DND-41 (cell line): ENCODE measurements at regions not wholly inside any gene's neighbourhood (a gene's known extent, or its start where the extent isn't known, plus 50 kb on each side); places are given as distances from the start of the nearest gene placed in this dataset.

ENCODE experiments used
- ATAC-seq: fragments of 200-7000 bp; cut with Tn5 transposase; 3 replicates; pipeline ENCODE4 v1.9.1; 2021; ENCODE audit warnings: low read depth; ENCODE audit not compliant: insufficient read depth
- DNase-seq: peaks from one replicate; pipeline ENCODE4 v3.0.0-alpha.2; 2020
- H2AFZ ChIP-seq: 2 replicates; pipeline ENCODE4 v1.6.0; 2012; ENCODE audit warnings: low read depth, low read length
- H3K27ac ChIP-seq: 2 replicates; pipeline ENCODE4 v1.5.1; 2012; ENCODE audit warnings: low read length, inconsistent platforms
- H3K27me3 ChIP-seq: fragments of 200-600 bp; sonication (generic); 2 replicates; pipeline ENCODE4 v1.6.0; 2012; ENCODE audit warnings: low read length, mild to moderate bottlenecking, inconsistent platforms; ENCODE audit not compliant: insufficient read depth, poor library complexity
- H3K36me3 ChIP-seq: 2 replicates; pipeline ENCODE4 v1.5.1; 2012; ENCODE audit warnings: low read length, inconsistent platforms; ENCODE audit not compliant: insufficient read depth
- H3K4me1 ChIP-seq: 2 replicates; pipeline ENCODE4 v1.5.1; 2012; ENCODE audit warnings: mild to moderate bottlenecking, low read length; ENCODE audit not compliant: insufficient read depth
- H3K4me2 ChIP-seq: 2 replicates; pipeline ENCODE4 v1.6.0; 2012; ENCODE audit warnings: mild to moderate bottlenecking, moderate library complexity, low read length, inconsistent platforms; ENCODE audit not compliant: insufficient read depth
- H3K4me3 ChIP-seq, 2 experiments: fragments of 200-600 bp in 1 of 2; shearing (Covaris generic) in 1 of 2; 2 replicates each; pipeline ENCODE4 v1.5.1; 2012 to 2016; ENCODE audit warnings: inconsistent platforms in 2 of 2, low read length in 2 of 2, mild to moderate bottlenecking in 2 of 2, low read depth in 1 of 2, moderate library complexity in 1 of 2
- H3K79me2 ChIP-seq: 2 replicates; pipeline ENCODE4 v1.6.0; 2012; ENCODE audit warnings: low read length, inconsistent platforms; ENCODE audit not compliant: insufficient read depth
- H3K9ac ChIP-seq: 2 replicates; pipeline ENCODE4 v1.6.0; 2012; ENCODE audit warnings: low read depth, mild to moderate bottlenecking, inconsistent platforms, low read length, moderate library complexity
- H3K9me3 ChIP-seq: 2 replicates; pipeline ENCODE4 v1.5.1; 2012; ENCODE audit warnings: low read length, moderate library complexity, mild to moderate bottlenecking, inconsistent platforms; ENCODE audit not compliant: insufficient read depth, severe bottlenecking
- H4K20me1 ChIP-seq: 2 replicates; pipeline ENCODE4 v1.6.0; 2012; ENCODE audit warnings: low read length; ENCODE audit not compliant: insufficient read depth
- EZH2 ChIP-seq: IDR thresholded peaks from 3 replicates; pipeline ENCODE4 v1.6.1; 2012; ENCODE audit warnings: borderline replicate concordance, low read depth, mild to moderate bottlenecking, moderate library complexity, low read length, inconsistent platforms; ENCODE audit not compliant: severe bottlenecking
- TF ChIP-seq, protein P1 (sequence below): IDR thresholded peaks from 2 replicates; pipeline ENCODE4 v1.5.1; 2012; ENCODE audit warnings: borderline replicate concordance, low read length, moderate library complexity, mild to moderate bottlenecking; ENCODE audit not compliant: poor library complexity, severe bottlenecking; ENCODE audit errors: extremely low read depth

DNA sequence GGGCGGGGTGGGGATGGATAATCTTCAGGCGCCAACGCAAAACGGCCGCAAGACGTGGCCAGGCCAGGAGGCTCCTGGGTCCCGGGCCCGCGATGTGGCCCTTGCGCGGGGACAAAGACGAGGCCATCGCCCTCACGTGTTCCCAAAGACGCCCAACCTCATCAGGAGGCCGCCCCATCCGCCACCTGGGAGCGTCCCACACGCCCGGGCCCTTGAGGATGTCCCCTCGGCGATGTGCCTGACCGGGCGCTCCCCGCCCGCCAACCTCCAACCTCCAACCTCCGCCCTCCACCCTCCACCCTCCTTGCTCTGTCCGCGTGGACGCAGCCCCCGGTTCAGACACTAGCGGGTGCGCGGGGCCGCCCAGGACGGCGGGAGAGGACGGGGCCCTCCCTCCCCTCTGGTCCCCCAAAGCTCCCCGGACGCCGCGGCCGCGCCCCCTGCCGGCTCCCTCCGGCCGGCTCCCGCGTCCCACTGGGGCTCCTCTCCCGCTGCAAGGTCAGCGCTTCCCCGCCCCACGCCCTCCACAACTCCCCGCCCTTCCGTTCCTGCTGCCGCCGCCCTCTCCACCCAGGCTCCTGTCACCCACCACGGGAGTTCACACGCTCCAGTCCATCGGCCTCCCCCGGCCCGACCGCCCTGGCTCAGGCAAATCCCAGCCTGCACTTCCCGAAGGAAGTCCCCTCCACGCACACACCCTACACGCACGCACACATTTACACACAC, 250.8 kb upstream of the RPL38 start:
- TF ChIP-seq, protein P1, sequence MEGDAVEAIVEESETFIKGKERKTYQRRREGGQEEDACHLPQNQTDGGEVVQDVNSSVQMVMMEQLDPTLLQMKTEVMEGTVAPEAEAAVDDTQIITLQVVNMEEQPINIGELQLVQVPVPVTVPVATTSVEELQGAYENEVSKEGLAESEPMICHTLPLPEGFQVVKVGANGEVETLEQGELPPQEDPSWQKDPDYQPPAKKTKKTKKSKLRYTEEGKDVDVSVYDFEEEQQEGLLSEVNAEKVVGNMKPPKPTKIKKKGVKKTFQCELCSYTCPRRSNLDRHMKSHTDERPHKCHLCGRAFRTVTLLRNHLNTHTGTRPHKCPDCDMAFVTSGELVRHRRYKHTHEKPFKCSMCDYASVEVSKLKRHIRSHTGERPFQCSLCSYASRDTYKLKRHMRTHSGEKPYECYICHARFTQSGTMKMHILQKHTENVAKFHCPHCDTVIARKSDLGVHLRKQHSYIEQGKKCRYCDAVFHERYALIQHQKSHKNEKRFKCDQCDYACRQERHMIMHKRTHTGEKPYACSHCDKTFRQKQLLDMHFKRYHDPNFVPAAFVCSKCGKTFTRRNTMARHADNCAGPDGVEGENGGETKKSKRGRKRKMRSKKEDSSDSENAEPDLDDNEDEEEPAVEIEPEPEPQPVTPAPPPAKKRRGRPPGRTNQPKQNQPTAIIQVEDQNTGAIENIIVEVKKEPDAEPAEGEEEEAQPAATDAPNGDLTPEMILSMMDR = no peak
- TF ChIP-seq EZH2 = no peak
- no peak overlapping the region for H3K9ac ChIP-seq
- ATAC-seq (no peak), DNase-seq (no peak)
- H3K9me3 ChIP-seq = no peaks in the 10 kb centered on the region
- no peaks in the 10 kb centered on the region for H3K4me1 ChIP-seq
- no peak overlapping the region for H3K4me2 ChIP-seq
- no peaks in the 10 kb centered on the region for H3K27me3 ChIP-seq
- no peaks in the 10 kb centered on the region for H4K20me1 ChIP-seq
- no peaks in the 10 kb centered on the region for H3K36me3 ChIP-seq
- H3K79me2 ChIP-seq = no peaks in the 10 kb centered on the region
- H3K27ac ChIP-seq = no peak overlapping the region
- H3K4me3 ChIP-seq = no peak overlapping the region
- H2AFZ ChIP-seq = no peak overlapping the region

DNA sequence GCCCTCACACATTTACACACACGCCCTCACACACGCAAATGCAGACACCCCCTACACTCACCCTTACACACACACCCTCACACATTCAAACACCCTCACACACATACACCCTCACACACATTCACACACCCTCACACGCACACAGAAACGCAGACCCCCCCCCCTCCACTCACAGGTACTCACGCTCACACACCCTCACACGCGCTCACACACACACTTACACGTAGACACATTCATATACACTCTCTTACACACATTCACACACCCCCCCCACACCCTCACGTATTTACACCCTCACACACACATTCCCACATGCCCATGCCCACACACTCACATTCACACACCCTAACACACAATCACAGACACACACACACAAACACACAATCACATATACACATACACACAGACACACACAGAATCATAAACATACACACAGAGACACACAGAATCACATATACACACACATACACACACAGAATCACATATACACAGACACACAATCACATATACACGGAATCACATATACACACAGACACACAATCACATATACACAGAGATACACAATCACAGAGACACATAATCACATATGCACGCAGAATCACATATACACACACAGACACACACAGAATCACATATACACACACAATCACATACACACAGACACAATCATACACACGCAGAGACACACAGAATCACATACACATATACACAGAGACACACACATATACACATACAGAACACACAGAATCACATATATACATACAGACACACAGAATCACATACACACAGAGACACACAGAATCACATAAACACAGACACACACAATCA, 250.1 kb upstream of the RPL38 start:
- Histone ChIP-seq H3K79me2 (no peaks in the 10 kb centered on the region), H3K36me3 (no peaks in the 10 kb centered on the region), H3K4me2 (no peak overlapping the region), H3K27me3 (no peaks in the 10 kb centered on the region), H2AFZ (no peak overlapping the region), H3K9me3 (no peaks in the 10 kb centered on the region), H3K4me1 (no peaks in the 10 kb centered on the region), H4K20me1 (no peaks in the 10 kb centered on the region), H3K9ac (no peak overlapping the region), H3K27ac (no peak overlapping the region), H3K4me3 (no peak overlapping the region)
- ATAC-seq (no peak), DNase-seq (no peak)
- TF ChIP-seq EZH2 = no peak
- TF ChIP-seq, protein P1 = no peak

DNA sequence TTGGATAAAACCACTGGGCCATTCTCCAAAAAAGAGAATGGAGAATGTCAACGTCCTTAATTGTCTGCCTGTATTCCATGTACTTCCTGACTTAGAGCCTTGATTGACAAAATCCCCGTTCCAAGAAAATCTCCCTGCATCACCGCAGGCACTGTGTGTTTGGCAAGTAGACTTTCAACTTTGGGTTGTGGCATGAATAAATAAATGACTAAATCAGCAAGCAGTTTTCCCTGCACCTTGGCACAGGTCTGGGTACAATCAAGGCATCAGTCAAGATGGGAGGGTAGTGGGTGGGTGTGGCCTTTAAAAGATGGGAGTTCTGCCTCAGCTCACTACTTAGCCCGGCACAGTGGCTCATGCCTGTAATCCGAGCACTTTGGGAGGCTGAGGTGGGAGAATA, 248.5 kb upstream of the RPL38 start:
- no peaks in the 10 kb centered on the region for H3K9me3 ChIP-seq
- H3K27me3 ChIP-seq = no peaks in the 10 kb centered on the region
- no peak overlapping the region for H3K9ac ChIP-seq
- H2AFZ ChIP-seq = no peak overlapping the region
- no peak overlapping the region for H3K27ac ChIP-seq
- H3K4me2 ChIP-seq = no peak overlapping the region
- no peaks in the 10 kb centered on the region for H4K20me1 ChIP-seq
- no peak for TF ChIP-seq EZH2
- TF ChIP-seq, protein P1 = no peak
- ATAC-seq (no peak), DNase-seq (no peak)
- H3K79me2 ChIP-seq = no peaks in the 10 kb centered on the region
- H3K36me3 ChIP-seq = no peaks in the 10 kb centered on the region
- no peaks in the 10 kb centered on the region for H3K4me1 ChIP-seq
- no peak overlapping the region for H3K4me3 ChIP-seq
